ENCODE measurements at regions not wholly inside any gene's neighbourhood (a gene's known extent, or its start where the extent isn't known, plus 50 kb on each side); places are given as distances from the start of the nearest gene placed in this dataset.
A peak's percentile ranks its signal among the peaks of the same experiment; 100 is the strongest.

DNA sequence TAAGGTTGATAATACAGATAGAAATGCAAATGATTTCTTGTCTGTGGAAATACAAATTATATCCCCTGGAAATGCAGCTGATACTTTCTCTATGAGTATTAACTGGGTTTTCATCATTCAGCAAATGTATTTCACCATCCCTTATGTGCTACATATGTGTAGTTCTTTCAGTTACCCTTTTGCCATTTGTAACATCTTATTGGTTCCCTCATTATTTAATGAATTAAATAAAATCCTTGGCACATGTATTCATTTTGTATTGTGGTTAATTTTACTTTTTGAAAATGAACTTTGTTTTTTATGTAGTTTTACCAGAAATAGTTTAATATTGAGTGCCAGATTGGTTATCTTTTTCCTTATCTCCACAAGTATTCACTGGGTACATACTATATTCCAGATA lies 89.9 kb upstream of the DEPDC1 start:
- TF ChIP-seq, protein P1, sequence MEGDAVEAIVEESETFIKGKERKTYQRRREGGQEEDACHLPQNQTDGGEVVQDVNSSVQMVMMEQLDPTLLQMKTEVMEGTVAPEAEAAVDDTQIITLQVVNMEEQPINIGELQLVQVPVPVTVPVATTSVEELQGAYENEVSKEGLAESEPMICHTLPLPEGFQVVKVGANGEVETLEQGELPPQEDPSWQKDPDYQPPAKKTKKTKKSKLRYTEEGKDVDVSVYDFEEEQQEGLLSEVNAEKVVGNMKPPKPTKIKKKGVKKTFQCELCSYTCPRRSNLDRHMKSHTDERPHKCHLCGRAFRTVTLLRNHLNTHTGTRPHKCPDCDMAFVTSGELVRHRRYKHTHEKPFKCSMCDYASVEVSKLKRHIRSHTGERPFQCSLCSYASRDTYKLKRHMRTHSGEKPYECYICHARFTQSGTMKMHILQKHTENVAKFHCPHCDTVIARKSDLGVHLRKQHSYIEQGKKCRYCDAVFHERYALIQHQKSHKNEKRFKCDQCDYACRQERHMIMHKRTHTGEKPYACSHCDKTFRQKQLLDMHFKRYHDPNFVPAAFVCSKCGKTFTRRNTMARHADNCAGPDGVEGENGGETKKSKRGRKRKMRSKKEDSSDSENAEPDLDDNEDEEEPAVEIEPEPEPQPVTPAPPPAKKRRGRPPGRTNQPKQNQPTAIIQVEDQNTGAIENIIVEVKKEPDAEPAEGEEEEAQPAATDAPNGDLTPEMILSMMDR (IDR thresholded peaks at IDR 0.05; ENCODE audit: insufficient read depth, low read length) = no peak
- H3K4me3 ChIP-seq (ENCODE audit: low read depth, low read length) = no peak overlapping the region
- no peak for DNase-seq (ENCODE audit: low read depth)

DNA sequence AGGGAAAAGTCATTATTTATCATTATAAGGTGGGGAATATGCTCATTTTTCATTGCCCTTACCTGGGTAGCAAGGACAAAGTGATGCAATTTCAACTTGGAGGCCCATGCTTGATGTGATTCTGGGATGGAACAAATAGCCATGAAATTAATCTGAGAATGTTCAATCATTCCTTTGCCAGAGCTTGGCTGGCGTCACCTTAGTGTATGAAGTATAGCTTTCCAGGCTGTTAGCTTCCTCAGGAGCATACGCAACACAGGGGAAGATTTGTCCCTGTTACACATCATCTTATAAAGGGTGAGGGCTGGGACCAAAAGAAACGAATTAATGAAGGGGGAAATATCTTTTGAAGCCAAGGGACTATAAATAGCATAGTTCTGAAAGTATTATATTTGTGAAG lies 91.4 kb upstream of the DEPDC1 start:
- DNase-seq (ENCODE audit: low read depth) = no peak
- H3K4me3 ChIP-seq (ENCODE audit: low read depth, low read length) = no peak overlapping the region
- TF ChIP-seq, protein P1 (IDR thresholded peaks at IDR 0.05; ENCODE audit: insufficient read depth, low read length) = no peak

DNA sequence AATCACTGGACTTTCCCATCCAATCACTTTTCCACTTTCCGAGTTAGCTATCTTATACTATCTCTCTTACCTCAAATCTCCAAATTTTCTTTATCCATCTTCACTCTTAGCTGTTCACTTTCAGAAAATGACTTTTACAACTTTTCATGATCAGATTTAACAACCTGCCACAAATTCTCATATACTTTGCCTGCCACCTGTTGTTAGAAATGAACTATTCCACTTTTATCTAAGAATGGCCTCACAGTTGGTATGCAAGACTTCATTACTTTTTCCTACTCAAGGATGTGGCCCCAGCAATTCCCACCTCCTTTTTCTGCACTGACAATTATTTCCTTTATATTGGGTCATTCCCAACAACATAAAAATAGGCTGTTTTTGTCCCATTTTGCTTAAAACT lies 93.6 kb upstream of the DEPDC1 start:
- H3K4me3 ChIP-seq (ENCODE audit: low read depth, low read length) = no peak overlapping the region
- TF ChIP-seq, protein P1 (IDR thresholded peaks at IDR 0.05; ENCODE audit: insufficient read depth, low read length) = no peak
- DNase-seq (ENCODE audit: low read depth) = no peak

DNA sequence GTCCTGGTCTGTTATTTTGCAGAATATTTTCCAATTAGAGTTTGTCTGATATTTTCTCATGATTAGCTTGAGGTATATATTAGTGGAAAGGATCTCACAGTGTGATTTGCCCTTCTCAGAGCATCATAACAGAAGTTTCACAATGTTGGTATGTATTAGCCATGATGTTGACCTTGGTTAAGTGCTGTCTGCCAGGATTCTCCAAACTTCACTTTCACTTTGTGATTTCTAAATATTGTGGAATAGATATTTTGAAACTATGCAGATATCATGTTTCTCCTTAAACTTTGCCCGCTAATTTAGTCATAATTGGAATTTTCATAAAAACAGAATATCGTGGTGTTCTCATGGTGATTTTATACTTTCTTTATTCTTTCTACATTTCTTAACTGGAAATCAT lies 98.0 kb upstream of the DEPDC1 start:
- no peak overlapping the region for H3K4me3 ChIP-seq (ENCODE audit: low read depth, low read length)
- TF ChIP-seq, protein P1 (IDR thresholded peaks at IDR 0.05; ENCODE audit: insufficient read depth, low read length) = no peak
- no peak for DNase-seq (ENCODE audit: low read depth)

DNA sequence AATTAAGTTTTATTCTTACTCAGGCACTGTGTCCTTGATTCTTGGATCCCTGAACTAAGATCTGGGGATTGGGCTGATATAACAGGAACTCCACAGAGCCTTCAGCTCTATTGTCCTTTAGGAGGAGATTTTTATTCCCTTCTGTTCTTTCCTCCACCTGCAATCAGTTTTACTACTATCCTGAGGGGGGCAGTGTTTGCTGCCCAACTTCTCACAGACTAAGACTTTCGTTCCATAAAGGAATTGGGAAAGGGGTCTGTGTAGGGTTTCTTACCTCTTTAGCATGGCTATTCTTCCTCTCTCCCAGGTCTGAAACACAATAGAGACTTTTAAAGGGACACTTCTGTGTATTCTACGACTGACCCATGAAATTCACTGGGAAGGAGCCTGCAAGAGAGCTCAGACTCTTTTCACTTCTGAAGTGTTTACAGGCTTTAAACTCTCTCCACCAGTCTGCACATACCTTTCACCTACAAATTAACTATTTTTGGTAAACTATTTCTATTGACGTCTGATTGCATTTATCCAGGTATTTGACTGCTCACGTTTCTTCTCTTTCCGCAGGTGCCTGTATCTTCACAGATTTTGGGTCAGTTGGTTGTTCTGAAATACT lies 103.3 kb upstream of the DEPDC1 start:
- DNase-seq (ENCODE audit: low read depth) = peak; percentile 27
- H3K4me3 ChIP-seq (ENCODE audit: low read depth, low read length) = no peak overlapping the region
- TF ChIP-seq, protein P1 (IDR thresholded peaks at IDR 0.05; ENCODE audit: insufficient read depth, low read length) = peak; percentile 55

DNA sequence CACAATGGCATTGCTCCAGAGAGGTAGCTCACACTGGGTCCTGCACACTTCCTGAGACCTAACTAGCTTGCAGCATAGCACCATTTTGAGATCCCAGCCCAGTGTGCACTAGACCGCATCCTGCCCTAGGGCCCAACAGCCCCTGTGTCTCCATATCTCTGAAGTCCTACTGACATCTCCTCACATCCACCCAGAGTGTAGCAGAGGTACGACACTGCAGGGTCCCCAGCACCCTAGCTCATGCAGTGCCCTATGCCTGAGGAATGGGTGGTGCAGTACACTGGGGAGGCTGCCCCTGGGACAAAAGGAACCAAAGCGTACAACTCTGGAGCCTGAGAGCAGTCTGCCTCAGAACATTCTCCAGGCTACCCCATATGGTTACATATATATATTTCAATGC lies 111.4 kb upstream of the DEPDC1 start:
- no peak for DNase-seq (ENCODE audit: low read depth)
- no peak overlapping the region for H3K4me3 ChIP-seq (ENCODE audit: low read depth, low read length)
- TF ChIP-seq, protein P1 (IDR thresholded peaks at IDR 0.05; ENCODE audit: insufficient read depth, low read length) = no peak

DNA sequence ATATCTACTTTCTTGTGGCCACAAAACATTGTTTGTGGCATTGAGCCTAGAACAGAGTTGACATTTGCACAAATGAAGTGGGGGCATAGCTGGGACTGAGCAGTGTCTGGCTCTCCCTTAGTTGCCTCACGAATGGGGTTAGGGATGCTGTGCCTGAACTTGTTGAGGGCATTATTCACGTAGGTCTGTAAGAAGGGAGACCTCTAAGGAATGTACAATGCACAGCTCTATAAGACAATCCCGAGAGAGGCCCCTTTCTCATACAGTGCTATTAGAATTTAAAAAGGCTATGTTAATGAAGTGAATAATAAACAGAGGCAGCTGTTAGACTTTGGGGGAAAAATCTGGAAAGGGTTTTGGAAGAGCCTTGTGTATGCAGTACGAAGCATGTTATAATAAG lies 118.4 kb upstream of the DEPDC1 start:
- H3K4me3 ChIP-seq (ENCODE audit: low read depth, low read length) = no peak overlapping the region
- DNase-seq (ENCODE audit: low read depth) = no peak
- TF ChIP-seq, protein P1 (IDR thresholded peaks at IDR 0.05; ENCODE audit: insufficient read depth, low read length) = no peak
